ENCODE measurements at regions not wholly inside any gene's neighbourhood (a gene's known extent, or its start where the extent isn't known, plus 50 kb on each side); places are given as distances from the start of the nearest gene placed in this dataset.

- TF ChIP-seq POLR2A (IDR thresholded peaks at IDR 0.05) (no peak), CTCF (IDR thresholded peaks at IDR 0.05) (no peak)
Measured at GRCh38 chr2:238655974-238656722, 191.7 kb upstream of the TWIST2 start.

Data from gastroesophageal sphincter (tissue), 3 donors.